Jurkat, Clone E6-1 (cell line): ENCODE measurements at regions not wholly inside any gene's neighbourhood (a gene's known extent, or its start where the extent isn't known, plus 50 kb on each side); places are given as distances from the start of the nearest gene placed in this dataset.
A peak's percentile ranks its signal among the peaks of the same experiment; 100 is the strongest.
"Not testable (repeated sequence)": the region's sequence is repeated elsewhere in the genome, so short reads cannot be mapped to it uniquely, and the experiment has no call there.

Experiments
- DNase-seq: peaks from one replicate; pipeline ENCODE4 v3.0.0-alpha.2; 2011; ENCODE audit warnings: low read depth, low spot score
- H3K4me3 ChIP-seq: 2 replicates; pipeline ENCODE4 v1.5.1; 2011; ENCODE audit warnings: mild to moderate bottlenecking, low read length, control low read depth, moderate library complexity

DNA sequence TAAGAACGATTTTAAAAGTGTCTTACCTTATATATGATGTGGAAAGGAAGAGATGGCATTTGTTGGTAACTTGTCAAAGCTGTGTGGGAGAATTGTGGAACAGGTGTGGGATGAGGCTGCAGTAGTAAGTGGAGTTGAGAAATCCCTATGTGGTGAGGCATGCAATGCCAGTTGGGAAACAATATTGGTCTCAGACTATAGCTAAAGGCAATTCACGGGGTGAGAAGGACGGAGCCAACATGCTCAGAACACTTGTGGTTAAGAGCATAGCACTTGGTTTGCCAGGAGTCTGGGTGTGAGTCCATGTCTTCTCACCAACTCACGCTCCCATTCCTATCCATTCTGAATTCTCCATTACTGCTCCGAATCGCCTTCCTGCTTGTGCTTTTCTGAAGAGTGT lies 615.6 kb upstream of the ADAMTS9 start:
- no peak for DNase-seq
- no peak overlapping the region for H3K4me3 ChIP-seq

DNA sequence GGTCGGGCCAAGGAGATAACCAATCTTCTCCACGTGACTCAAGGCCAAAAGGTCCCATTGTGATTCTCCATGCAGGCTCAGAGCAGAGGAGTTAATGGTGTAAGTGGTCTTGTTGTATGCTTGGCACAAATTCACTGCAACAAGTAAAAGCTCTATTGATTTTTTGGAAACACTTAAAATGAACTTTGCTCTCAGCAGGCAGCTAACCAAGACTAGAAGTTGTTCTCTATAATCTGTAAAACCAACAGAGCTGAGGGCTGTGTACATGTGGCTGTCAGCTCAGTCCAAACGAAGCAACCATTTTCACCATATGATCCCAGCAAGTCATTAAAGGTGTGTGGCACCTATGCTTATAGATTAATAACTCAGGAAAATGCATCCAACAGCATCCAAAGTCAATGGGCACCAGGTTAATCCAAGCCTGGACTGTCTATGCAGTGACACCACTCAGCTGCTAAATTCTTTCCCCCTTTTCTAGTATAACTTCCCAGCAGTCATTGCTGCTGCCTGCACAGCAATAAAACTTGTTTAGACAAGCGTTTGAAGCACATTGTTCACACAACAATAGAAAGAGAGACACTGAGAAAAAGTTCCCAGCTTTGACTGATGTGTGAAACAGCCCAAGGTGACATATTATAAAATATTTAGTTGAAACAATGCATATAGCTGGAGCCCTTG lies 603.8 kb upstream of the ADAMTS9 start:
- DNase-seq: no peak
- no peak overlapping the region for H3K4me3 ChIP-seq

DNA sequence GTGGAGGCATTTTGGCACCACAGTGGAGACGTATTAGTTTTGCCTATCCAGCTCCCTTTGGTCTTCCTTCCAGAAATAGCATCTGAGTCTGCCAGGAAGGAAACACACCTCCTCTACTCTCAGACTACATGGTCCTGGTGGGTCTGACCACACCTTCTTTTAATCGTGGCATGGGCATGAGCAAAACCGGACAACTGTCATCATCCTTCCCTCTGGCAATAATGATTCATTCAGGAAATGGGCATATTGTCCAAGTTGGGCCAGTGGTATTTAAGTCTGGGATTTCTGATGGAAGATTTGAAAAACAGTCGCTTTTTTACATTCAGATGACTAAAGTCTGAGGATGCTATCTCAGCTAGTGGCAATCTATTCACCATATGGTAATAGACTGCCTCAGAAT lies 601.0 kb upstream of the ADAMTS9 start:
- no peak overlapping the region for H3K4me3 ChIP-seq
- no peak for DNase-seq

DNA sequence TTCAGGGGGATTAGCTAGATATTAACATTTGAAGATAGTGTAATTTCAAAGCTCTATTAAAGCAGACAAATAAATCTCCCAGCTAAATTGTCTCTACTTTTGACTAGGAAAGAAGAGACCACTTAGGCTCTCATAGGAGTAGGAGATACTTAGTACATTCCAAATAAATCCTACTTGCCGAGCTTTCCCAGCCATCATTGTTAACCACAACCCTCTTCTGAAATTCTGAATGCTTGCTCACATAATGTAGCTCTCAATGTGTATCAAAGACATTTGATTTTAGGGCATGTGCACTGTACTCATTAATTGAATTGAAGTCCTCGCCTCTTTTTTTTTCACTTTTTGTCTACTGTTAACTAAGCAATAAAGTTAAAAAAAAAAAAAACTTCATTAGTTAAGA lies 598.2 kb upstream of the ADAMTS9 start:
- no peak for DNase-seq
- no peak overlapping the region for H3K4me3 ChIP-seq

DNA sequence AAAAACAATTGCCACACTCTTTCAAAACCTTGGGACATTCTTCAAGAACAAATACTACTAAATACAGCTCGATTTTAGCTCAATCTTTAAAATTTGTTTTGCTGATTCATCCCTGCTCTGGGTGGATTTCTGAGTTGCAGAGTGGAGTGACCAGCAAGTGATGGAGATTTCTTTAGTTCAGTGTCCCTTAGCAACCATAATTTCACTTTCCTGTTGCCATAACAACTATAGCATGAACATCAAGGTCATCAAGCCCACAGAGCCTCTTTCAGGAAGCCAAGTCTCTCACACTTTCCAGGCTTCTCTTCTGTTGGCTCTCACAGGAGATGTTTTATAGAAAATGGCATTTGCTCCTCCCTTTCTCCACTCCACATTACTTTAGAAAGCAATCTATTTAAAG lies 597.2 kb upstream of the ADAMTS9 start:
- DNase-seq: no peak
- no peak overlapping the region for H3K4me3 ChIP-seq

DNA sequence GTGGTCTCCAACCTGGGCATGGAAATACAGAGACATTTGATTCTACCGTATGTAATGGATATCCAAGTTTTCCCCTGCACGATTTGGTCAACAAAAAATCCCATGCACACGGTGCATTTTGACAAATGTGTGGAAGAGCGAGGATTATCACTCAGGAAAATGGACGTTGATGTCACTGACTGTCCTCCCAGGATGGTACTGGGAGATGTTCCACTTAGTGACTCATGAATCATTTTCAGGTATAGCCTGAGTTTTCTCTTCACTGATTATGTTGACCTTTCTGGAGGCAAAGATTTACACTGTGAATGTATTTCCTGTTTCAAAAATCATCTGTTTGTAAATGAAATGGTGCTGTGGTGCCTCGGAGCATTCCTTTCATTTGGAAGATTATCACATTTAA lies 596.7 kb upstream of the ADAMTS9 start:
- H3K4me3 ChIP-seq: no peak overlapping the region
- DNase-seq: no peak

DNA sequence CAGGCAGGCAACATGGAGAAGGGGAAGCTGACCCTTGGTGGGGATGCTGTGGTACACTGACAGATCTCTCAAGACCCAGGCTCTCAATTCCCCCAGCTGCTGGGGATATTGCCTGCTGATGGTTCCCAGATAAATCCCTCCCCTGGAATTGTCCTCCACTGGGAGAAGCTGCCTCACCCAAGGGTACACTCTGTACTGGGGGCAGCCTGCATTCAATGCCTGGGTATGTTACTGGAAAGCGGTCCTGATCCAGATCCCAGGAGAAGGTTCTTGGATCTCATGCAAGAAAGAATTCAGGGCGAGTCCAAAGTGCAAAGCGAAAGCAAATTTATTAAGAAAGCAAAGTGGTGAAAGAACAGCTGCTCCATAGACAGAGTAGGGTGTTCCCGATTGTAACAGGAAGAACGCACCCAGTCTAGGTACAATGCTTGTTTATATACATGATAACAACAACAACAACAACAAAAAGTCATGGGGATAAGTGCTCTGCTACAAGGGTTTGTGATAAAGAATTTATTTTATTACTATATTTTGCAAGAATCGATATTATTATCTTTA lies 591.5 kb upstream of the ADAMTS9 start:
- no peak overlapping the region for H3K4me3 ChIP-seq
- DNase-seq: no peak

DNA sequence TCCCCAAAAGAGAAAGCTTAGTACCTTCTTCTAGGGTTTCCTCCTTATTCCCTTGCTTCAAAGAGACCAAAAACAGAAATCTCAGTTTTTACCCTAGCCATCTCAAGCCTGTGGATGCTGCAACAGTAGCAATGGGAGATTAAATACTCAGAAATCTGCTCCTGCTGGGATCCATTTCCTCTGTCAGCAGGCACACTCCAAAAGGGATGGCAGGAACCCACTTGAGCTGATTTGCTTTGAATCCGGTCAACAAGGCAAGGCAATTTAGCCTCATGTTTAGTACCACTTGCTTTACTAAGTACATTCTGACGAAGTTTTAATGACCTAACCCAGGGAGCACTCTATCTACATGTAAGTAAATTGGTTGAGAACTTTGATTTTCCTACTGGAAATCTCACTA lies 590.0 kb upstream of the ADAMTS9 start:
- no peak for DNase-seq
- no peak overlapping the region for H3K4me3 ChIP-seq

DNA sequence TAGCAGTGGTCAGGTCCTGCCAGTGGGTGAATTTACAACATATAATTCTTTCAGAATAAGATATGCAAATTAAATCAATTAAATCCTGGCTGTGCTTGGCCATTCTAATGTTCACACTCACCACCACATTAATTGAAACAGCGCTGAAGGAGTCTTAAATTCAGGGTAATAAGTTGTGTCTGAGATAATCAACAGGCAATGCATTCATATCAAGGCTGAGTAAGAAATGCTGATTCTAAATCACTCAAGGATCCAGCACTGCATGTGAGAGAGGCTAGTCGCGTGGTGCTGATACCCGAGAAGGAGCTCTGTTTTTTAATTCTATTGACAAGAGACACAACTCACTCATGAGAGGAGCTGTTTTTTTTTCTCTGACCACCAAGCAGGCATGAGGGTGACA lies 588.8 kb upstream of the ADAMTS9 start:
- DNase-seq: no peak
- no peak overlapping the region for H3K4me3 ChIP-seq

DNA sequence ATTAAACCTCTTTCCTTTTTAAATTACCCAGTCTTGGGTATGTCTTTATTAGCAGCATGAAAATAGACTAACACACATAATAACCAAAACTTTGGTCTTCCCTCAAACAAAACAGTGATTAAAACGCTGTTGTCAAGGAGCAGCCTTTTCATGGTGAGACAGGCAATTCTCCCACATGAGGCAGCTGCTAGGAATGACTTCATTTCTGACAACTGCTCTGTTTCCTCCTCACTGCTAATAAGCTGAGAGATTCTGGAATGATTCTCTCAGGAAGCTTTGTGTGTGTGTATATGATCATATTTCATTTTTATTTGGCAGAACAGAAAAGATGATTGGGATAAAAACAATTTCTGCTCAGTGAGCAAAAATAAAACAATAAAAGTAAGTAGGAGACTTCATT lies 580.6 kb upstream of the ADAMTS9 start:
- H3K4me3 ChIP-seq: no peak overlapping the region
- DNase-seq: no peak

DNA sequence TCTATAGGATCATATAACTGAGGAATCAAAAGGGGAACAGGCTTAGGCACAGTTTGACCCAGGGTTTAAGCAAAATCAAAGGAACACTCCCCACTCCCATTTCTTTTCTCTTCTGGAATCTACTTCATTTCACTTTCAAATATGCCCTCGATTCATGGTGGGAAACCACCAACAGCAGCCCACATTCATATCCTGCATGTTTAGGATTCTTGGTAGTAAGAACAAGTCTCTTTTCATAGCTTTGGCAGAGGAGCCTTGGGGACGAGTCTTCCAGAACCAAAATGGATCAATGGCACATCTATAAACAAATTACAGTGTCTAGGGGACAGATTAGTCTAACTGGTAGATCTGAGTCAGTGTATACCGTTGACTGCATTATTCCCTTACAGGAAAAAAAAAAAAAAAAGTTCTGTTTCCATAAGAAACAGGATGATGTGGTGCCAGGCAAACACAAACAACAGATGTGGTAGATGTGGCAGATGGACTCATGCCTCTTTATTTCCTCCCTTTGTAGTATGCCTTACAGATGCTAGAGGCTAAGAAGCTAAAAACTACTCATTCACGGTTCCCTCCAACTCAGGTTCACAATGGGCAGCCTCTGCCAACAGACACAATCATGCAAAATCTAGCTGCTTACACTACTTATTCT lies 578.3 kb upstream of the ADAMTS9 start:
- H3K4me3 ChIP-seq: no peak overlapping the region
- DNase-seq: peak; percentile 1

DNA sequence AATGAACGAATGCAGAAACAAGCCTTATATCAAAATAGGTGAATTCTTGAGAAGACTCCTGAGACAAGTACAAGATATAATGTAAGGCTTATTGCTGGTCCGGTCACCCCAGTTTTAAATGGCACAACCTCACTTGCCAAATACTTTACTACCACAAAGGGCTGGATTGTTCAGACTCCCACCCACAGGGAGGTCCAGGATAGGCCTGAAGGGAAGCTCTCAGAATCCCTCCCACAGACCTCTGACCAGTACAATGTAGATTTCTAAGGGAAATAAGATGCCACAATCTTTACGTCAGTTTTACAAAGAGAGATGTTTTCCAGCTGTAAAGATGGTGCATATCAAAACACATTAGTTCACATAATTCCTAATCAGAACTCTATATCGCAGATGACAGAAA lies 577.7 kb upstream of the ADAMTS9 start:
- no peak for DNase-seq
- no peak overlapping the region for H3K4me3 ChIP-seq

DNA sequence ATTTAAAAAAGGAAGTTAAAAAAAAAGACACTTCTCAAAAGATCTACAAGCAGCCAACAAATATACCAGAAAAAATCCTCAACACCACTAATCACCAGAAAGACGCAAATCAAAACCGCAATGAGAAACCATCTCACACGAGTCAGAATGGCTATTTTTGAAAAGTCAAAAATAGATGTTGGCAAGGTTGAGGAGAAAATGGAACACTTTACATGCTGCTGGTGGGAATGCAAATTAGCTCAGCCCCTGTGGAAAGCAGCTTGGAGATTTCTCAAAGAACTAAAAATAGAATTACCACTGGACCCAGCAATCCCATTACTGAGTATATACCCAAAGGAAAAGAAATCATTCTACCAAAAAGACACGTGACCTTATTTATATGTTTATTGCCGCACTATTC lies 574.7 kb upstream of the ADAMTS9 start:
- H3K4me3 ChIP-seq: no peak overlapping the region
- DNase-seq: no peak

DNA sequence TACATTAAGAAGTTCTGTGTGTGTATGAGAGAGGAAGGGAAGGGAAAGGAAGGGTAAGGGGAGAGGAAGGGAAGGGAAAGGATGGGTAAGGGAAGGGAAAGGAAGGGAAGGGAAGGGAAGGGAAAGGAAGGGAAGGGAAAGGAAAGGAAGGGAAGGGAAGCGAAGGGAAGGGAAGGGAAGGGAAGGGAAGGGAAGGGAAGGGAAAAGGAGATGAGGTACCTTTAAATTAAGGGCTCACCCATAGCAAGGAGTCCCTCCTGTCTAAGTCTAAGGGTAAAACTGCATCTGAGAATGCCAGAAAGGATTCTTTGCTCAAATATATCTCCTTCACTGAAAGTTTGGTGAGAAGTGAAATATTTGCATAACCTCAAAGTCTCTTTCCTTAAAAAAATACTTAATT lies 572.1 kb upstream of the ADAMTS9 start:
- H3K4me3 ChIP-seq: no peak overlapping the region
- DNase-seq: no peak

DNA sequence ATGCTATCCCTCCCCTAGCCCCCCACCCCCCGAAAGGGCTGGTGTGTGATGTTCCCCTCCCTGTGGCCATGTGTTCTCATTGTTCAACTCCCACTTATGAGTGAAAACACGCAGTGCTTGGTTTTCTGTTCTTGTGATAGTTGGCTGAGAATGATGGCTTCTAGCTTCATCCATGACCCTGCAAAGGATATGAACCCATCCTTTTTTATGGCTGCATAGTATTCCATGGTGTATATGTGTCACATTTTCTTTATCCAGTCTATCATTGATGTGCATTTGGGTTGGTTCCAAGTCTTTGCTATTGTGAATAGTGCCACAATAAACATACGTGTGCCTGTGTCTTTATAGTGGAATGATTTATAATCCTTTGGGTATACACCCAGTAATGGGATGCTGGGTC lies 565.1 kb upstream of the ADAMTS9 start:
- H3K4me3 ChIP-seq, DNase-seq: not testable (repeated sequence)

DNA sequence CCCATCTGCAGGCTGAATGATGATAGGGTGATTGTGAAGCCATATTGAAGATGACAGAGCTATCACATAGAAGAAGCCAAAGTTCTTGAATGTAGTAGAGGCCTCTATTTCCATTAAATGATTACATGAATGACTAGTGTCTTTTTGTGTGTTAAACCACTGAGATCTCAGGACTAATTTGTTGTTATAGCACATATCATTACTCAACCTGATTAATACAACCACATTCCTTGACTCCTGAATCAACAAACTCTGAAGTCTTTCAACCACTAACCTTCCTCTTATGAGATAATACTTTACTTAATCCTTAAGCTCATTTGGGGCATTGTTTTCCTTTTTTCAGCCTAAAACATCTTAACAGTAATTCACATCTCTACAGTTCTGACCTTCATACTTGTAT lies 564.5 kb upstream of the ADAMTS9 start:
- DNase-seq: no peak
- no peak overlapping the region for H3K4me3 ChIP-seq

DNA sequence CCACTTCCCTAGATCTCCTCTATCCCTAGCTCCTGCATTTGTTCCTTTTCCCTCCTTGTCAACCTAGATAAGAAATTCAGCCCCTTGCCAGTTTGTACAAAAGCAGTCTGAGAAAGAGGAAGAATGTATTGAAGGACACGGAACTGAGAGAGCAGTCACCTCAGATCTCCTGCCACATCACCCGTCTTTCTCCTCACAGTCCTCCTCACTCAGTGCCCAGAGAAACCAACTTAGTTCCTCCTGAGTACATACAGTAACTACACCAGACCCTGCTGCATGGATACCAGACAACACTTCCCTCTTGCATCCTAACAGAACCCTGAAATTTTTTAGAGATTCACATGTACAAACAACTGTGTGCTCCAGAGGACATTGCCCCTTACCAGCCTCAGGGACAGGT lies 563.6 kb upstream of the ADAMTS9 start:
- no peak for DNase-seq

DNA sequence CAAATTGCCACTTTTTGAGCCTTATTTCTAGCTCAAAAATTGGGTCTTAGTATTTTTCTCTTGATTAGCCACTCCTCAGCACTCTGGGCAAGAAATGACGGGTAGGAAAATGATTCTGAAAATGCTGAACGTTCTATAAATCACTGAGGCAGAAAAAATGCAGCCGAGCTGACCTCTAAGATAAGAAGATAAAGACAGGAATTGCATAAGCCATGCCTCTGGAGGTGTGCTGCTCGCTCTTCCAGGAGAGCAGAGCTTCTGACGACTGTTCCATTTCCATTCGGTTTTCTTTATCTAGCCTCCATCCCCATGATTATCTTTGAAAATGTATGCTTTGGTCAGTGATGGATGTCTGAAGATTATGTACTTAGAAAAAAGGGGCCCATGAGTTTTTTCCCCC lies 558.8 kb upstream of the ADAMTS9 start:
- no peak overlapping the region for H3K4me3 ChIP-seq
- DNase-seq: no peak

More for the DNA sequence above, 563.6 kb upstream of the ADAMTS9 start:
- H3K4me3 ChIP-seq: no peak overlapping the region

DNA sequence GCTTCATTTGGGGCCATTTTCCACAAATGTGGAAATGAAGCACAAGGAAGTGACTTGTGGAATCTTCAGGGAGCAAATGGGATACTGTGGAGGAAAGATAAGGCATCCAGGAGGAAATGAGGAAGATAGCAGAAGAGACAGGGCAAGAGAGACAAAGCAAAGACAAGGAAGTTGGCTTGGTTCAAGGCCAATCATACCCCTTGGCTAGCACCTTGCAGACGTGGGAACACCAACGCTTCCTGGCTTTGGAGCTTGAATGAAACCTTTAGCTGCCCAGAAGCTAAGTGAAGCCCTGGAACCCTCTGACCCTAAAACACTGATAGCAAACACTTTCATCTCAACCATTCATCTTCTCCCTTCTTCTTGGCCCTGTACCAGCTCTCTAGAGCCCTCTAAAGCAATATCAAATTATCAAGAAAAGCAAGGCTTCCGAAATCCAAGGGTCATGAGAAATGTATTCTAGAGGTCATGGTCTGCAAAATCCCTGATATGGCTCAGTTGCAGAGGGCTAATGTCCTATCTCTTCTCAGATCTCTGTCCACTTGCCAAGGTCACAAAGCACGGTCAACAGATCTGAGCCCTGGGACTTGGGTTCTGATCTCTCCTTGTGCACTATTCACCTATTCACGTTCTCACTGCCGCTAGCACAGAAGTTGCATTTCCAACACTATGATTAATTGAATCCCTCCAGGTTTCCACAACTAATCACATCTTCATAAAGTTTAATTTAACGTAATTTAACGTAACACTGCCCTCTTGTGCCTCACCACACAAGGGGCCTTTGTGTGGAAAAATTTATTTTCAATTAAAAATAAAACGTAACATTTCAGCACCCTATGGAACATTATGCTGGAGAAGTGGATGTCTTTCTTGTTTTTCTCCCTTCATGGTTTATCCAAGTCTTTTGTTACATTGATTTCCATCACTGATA lies 557.6 kb upstream of the ADAMTS9 start:
- no peak overlapping the region for H3K4me3 ChIP-seq
- no peak for DNase-seq

DNA sequence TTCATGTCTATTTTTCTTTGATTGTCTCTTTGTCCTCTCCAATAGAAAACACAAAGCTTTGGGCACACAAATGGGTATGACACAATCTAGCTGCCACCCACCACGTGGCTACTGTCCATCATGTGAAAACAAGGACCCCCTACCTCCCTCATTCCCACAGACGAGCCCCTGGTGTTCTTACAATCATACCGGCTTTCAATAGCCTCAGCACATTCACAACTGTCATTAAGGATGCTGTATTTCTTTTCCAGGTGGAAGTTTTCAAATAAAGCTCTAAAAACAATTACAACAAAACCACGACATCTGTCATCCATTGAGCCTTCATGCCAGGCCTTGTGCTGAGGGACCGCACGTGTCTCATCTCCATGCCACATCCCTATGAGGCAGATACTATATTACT lies 552.6 kb upstream of the ADAMTS9 start:
- DNase-seq: no peak

More for the DNA sequence above, 552.6 kb upstream of the ADAMTS9 start:
- H3K4me3 ChIP-seq: no peak overlapping the region
